ENCODE measurements at regions not wholly inside any gene's neighbourhood (a gene's known extent, or its start where the extent isn't known, plus 50 kb on each side); places are given as distances from the start of the nearest gene placed in this dataset.

- TF ChIP-seq SUPT5H (IDR thresholded peaks at IDR 0.05) (no peak), SMC3 (conservative IDR thresholded peaks at IDR 0.05; ENCODE audit: insufficient read depth, low read depth, low read length) (0 out of 2 replicates have a peak, but pooled peaks have one; percentile 29), REST (IDR thresholded peaks at IDR 0.05; ENCODE audit: borderline replicate concordance) (peak; percentile 31; the same call in 1 of the 2 replicates), REST (CRISPR knock-in tag; IDR thresholded peaks at IDR 0.05; ENCODE audit: low read depth) (no peak), RAD21 (CRISPR knock-in tag; conservative IDR thresholded peaks at IDR 0.05 in 1 of 2, IDR thresholded peaks at IDR 0.05 in 1 of 2) (peak in 1 of 2 experiments; percentile 50; a peak in 2 of 4 replicates), FOXK1 (CRISPR knock-in tag; IDR thresholded peaks at IDR 0.05; ENCODE audit: borderline replicate concordance) (no peak), BRF2 (IDR thresholded peaks at IDR 0.05; ENCODE audit: borderline replicate concordance, insufficient read depth, insufficient read length) (no peak), ZBTB11 (CRISPR knock-in tag; IDR thresholded peaks at IDR 0.05) (no peak), CTCFL (IDR thresholded peaks at IDR 0.05; ENCODE audit: borderline replicate concordance, insufficient read depth, low read depth, low read length, poor library complexity, severe bottlenecking) (peak; percentile 35), GATAD2A (IDR thresholded peaks at IDR 0.05) (no peak)
Measured at GRCh38 chr16:9225527-9226316, 134.3 kb downstream of the HAPSTR1 start (continued).
